Thyroid gland (tissue), 4 donors: ENCODE measurements at regions not wholly inside any gene's neighbourhood (a gene's known extent, or its start where the extent isn't known, plus 50 kb on each side); places are given as distances from the start of the nearest gene placed in this dataset.

Source experiments
- CTCF ChIP-seq, 6 experiments: fragments of 200-600 bp in 3 of 6; fragments of 450-650 bp in 3 of 6; sonication (generic) in 3 of 6; IDR thresholded peaks; one replicate each; pipeline ENCODE4 v1.5.1; 2016 to 2019; ENCODE audit warnings: antibody characterized with exemption in 6 of 6, mild to moderate bottlenecking in 2 of 6, inconsistent platforms in 1 of 6, moderate library complexity in 1 of 6
- POLR2A ChIP-seq, 2 donors: fragments of 450-650 bp; IDR thresholded peaks; one replicate each; pipeline ENCODE4 v1.6.1; 2017; ENCODE audit warnings: antibody characterized with exemption in 2 of 2, mild to moderate bottlenecking in 2 of 2, moderate library complexity in 1 of 2

GRCh38 chr2:6637330-6637729 is 228.4 kb downstream of the CMPK2 start:
- TF ChIP-seq CTCF (IDR thresholded peaks at IDR 0.05) (no peak), POLR2A (IDR thresholded peaks at IDR 0.05) (no peak)
